HG02623 (cell line): ENCODE measurements at regions not wholly inside any gene's neighbourhood (a gene's known extent, or its start where the extent isn't known, plus 50 kb on each side); places are given as distances from the start of the nearest gene placed in this dataset.
"Not testable (repeated sequence)": the region's sequence is repeated elsewhere in the genome, so short reads cannot be mapped to it uniquely, and the experiment has no call there.

ENCODE experiments used
- ATAC-seq: cut with Tn5 transposase; IDR thresholded peaks from one replicate; pipeline ENCODE4 v1.9.1; 2021; ENCODE audit warnings: moderate library complexity; ENCODE audit not compliant: unreplicated experiment

GRCh38 chr3:198096015-198096414 is 136.0 kb downstream of the LMLN start:
- ATAC-seq, result no peak

DNA sequence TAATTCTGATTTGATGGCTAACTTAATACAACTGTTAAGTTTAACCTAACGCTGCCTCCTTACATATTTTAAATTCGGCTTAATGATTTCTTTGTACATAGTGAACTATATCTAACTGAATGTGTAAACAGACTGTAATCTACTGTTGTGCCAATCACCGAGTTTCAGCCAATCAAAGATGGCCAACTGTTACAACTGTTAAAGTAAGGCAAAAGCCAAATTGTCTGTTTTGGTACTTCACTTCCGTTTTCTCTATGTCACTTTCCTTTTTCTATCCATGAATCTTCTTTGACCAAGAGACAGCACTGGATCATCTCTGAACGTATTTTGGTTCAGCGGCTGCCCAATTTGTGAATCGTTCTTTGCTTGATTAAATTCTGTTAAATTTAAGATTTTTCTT is 137.0 kb downstream of the LMLN start:
- no peak for ATAC-seq

GRCh38 chr3:198098661-198099081 is 138.7 kb downstream of the LMLN start:
- not testable (repeated sequence) for ATAC-seq

GRCh38 chr3:198103070-198103469 is 143.1 kb downstream of the LMLN start:
- not testable (repeated sequence) for ATAC-seq

GRCh38 chr3:198106265-198106664 is 146.2 kb downstream of the LMLN start:
- ATAC-seq, result no peak

- ATAC-seq, result no peak
Observed at GRCh38 chr3:198107840-198108734, 148.1 kb downstream of the LMLN start.

DNA sequence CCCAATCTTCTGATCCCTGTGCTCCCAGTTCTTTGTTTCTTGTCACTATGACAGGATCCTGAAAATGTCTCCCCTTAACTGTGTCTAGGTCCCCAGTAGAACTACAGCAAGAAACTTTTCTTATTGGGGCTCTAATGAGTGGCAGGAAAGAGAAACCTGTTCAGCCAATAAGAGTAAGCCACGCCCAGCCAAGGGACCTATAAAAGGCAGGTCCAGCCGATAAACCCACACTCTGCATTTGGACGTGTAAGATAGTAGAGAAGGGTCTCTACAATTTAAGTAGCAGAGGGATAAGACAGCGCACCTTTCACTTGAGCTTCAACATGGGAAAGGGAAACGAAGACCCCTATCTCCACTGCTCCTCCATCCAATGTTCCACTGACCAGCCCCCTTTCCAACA is 149.9 kb downstream of the LMLN start:
- no peak for ATAC-seq

GRCh38 chr3:198112031-198112430 is 152.0 kb downstream of the LMLN start:
- no peak for ATAC-seq

- ATAC-seq, result no peak
Observed at GRCh38 chr3:198113206-198114053, 153.4 kb downstream of the LMLN start.

DNA sequence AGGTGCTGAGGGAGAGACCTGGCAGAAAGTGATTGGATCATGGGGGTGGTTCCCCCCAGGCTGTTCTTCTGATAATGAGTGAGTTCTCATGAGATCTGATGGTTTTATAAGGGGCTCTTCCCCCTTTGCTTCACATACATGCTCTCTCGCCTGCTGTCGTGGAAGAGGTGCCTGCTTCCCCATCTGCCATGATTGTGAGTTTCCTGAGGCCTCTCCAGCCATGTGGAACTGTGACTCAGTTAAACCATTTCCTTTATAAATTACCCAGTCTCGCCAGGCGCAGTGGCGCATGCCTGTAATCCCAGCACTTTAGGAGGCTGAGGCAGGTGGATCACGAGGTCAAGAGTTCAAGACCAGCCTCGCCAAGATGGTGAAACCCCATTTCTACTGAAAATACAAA is 154.5 kb downstream of the LMLN start:
- not testable (repeated sequence) for ATAC-seq

- not testable (repeated sequence) for ATAC-seq
Observed at GRCh38 chr3:198122184-198122583, 162.2 kb downstream of the LMLN start.

DNA sequence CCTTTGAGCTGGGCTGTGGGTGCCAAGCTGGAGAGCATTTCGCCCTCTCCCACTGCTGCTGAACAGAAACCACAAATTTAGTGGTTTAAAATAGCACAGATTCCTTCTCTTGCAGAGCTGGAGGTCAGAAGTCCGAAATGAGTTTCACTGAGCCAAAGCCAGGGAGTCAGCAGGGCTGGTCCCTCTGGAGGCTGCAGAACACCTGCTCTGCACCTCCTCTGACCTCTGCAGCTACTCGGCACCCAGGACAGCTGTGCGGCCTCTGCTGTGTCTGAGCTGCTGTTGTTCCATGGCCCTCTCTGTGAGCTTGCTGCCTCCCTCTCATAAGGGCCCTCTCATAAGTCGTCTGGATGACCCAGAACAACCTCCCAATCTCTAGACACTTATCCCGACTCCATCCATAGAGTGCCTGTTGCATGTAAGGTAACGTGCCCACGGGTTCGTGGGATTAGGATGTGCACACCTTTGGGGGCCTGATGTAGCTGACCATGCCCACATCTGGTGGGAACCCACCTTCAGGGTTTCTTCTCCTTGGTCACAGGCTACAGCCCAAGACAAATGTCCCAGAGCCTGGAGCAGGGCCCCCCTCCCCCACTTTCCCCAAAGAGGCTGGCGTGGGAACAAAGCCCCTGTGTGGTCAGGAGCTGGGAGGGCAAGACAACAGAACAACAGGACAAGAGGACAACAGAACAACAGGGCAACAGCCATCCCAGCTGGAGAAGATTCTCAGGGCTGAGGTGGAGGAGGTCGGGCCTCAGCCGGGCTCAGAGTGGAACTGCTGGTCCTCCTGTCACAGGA is 177.2 kb downstream of the LMLN start:
- ATAC-seq, result not testable (repeated sequence)

GRCh38 chr3:198138205-198138604 is 178.2 kb downstream of the LMLN start:
- not testable (repeated sequence) for ATAC-seq

DNA sequence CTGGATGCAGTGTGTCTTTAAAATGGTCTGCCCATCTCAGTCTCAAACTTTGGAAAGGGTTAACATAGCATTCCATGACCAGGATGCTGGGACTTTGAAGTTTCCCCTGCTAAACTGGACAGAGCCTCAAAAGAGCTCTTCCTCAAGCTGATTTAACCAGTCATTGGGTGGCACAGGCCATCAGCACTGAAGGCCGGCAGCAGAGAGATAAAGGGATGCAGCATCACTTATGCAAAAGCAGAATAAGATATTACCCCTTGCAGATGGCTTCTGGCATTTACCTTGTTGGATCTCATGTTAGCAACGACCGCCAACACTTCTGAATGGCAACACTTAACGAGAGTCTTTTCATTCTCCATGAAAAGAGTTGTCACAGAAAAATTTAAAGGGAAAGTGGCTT is 179.0 kb downstream of the LMLN start:
- ATAC-seq, result not testable (repeated sequence)

DNA sequence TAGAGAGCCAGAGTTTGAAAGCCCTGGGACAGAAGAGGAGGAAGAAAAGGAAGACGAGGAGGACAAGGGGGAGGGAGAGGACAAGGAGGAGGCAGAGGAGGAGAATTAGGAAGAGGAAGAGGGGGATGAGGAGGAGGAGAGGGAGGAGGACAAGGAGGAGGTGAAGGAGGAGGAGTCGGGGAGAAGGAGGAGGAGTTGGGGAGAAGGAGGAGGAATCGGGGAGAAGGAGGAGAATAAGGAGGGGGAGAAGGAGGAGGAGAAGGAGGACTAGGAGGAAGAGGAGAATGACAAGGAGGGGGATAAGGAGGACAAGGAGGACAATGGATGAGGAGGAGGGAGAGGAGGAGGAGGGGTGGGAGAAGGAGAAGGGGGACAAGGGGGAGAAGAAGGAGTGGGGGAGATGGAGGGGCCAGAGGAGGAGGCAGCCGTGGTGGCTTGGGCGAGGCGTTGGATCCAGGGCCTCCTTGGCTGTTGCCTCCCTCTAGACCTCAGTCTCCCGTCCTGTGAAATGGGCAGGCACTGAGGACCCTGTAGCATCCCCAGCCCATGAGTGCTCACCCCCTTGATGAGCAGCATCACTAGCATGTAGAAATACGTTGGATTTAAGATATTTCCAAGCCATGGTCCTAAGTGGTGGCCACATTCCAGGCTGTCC is 179.6 kb downstream of the LMLN start:
- not testable (repeated sequence) for ATAC-seq

GRCh38 chr3:198143300-198144137 is 183.5 kb downstream of the LMLN start:
- ATAC-seq, result not testable (repeated sequence)

DNA sequence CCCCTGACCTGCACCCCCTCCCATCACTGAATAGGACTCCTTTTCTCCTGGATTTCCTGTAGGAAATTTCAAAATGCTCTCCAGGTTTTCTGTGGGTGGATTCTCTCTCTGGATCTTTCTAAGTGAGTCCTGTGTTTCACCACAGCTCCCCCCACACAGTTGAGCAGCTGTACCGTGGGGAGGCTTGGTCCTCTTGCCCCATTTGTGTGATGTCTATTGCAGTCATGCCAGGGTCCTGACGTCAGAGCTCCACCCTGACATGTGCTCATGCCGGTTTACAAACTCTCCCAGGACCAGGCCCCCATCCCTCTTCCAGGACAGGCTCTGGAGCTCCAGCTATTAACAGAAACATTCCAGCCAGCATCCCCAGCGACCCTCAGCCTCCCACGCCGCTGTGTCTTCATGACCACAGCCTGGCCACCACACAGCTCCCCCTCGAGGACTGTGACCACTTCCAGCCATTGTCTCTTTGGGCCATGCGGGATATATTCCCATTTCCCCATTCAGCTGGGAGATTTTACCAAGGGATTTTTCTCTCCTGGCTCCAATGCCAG is 185.3 kb downstream of the LMLN start:
- ATAC-seq, result not testable (repeated sequence)

DNA sequence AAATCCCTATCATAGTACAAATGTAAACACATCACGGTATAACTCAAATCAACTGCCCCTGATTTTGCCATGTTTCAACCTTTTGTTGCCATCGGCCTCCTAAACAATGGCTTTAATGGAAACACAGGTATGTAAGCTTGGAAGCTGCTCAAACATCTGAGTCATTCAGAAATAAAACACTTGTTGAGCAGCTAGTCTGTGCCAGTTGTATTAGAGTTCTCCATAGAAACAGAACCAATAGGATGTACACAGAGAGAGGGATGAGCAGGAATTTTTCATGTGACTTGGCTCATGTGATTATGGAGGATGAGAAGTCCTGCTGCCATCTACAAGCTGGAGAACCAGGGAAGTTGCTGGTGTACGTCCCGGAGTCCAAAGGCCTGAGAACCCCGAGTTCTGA is 186.1 kb downstream of the LMLN start:
- not testable (repeated sequence) for ATAC-seq

GRCh38 chr3:198146559-198147164 is 186.6 kb downstream of the LMLN start:
- not testable (repeated sequence) for ATAC-seq
